ENCODE measurements at regions not wholly inside any gene's neighbourhood (a gene's known extent, or its start where the extent isn't known, plus 50 kb on each side); places are given as distances from the start of the nearest gene placed in this dataset.

- DNase-seq = no peak
Observed at GRCh38 chr17:63134867-63135266, 168.8 kb downstream of the TANC2 start.

- DNase-seq = no peak
Observed at GRCh38 chr17:63136369-63137012, 170.5 kb downstream of the TANC2 start.

- no peak for DNase-seq
Observed at GRCh38 chr17:63137163-63137562, 171.1 kb downstream of the TANC2 start.

- DNase-seq = no peak
Observed at GRCh38 chr17:63138713-63139112, 172.7 kb downstream of the TANC2 start.

GRCh38 chr17:63139356-63139755 is 173.3 kb downstream of the TANC2 start:
- no peak for DNase-seq

GRCh38 chr17:63140255-63140654 is 174.2 kb downstream of the TANC2 start:
- peak in 2 of 3 experiments; percentile 15 to 33 for DNase-seq

- no peak for DNase-seq
Observed at GRCh38 chr17:63142836-63143235, 176.8 kb downstream of the TANC2 start.

GRCh38 chr17:63150490-63150889 is 184.5 kb downstream of the TANC2 start:
- DNase-seq = no peak

- DNase-seq = peak in 2 of 3 experiments; percentile 8 to 69
Observed at GRCh38 chr17:63150994-63151464, 185.0 kb downstream of the TANC2 start.

GRCh38 chr17:63151941-63152523 is 186.0 kb downstream of the TANC2 start:
- DNase-seq = peak in 1 of 3 experiments; percentile 25

- peak in 1 of 3 experiments; percentile 38 for DNase-seq
Observed at GRCh38 chr17:63153488-63153887, 187.5 kb downstream of the TANC2 start.

GRCh38 chr17:63154586-63155244 is 188.7 kb downstream of the TANC2 start:
- DNase-seq = no peak

- DNase-seq = no peak
Observed at GRCh38 chr17:63156986-63157385, 191.0 kb downstream of the TANC2 start.

GRCh38 chr17:63162406-63163157 is 196.5 kb downstream of the TANC2 start:
- DNase-seq = no peak

- no peak for DNase-seq
Observed at GRCh38 chr17:63163158-63163520, 197.1 kb downstream of the TANC2 start.

- DNase-seq = no peak
Observed at GRCh38 chr17:63165400-63165799, 199.4 kb downstream of the TANC2 start.

- DNase-seq = no peak
Observed at GRCh38 chr17:63170795-63171194, 204.8 kb downstream of the TANC2 start.

GRCh38 chr17:63171428-63172393 is 205.7 kb downstream of the TANC2 start:
- no peak for DNase-seq

- DNase-seq = peak in 1 of 3 experiments; percentile 31
Observed at GRCh38 chr17:63173450-63173849, 207.4 kb downstream of the TANC2 start.

GRCh38 chr17:63173903-63174302 is 207.9 kb downstream of the TANC2 start:
- peak in 1 of 3 experiments; percentile 31 for DNase-seq

- no peak for DNase-seq
Observed at GRCh38 chr17:63178530-63178929, 212.5 kb downstream of the TANC2 start.

- no peak for DNase-seq
Observed at GRCh38 chr17:63181856-63182255, 215.8 kb downstream of the TANC2 start.

Measured in NCI-H1417 (cell line).